H1 (cell line): ENCODE measurements at regions not wholly inside any gene's neighbourhood (a gene's known extent, or its start where the extent isn't known, plus 50 kb on each side); places are given as distances from the start of the nearest gene placed in this dataset.

Source experiments
- CTCF ChIA-PET: fragments of 300-600 bp; sonication (Branson Sonifier 250); formaldehyde crosslinking; loops from one replicate; lab custom pipeline; 2021; ENCODE audit not compliant: partially characterized antibody; lab: Charles Lee
- POLR2A ChIA-PET: fragments of 300-600 bp; sonication (Branson Sonifier 250); formaldehyde crosslinking; loops from one replicate; lab custom pipeline; 2021; ENCODE audit warnings: inconsistent platforms; ENCODE audit not compliant: partially characterized antibody; lab: Charles Lee
- DNase-seq, 2 experiments: peaks; one replicate each; pipeline versions ENCODE4 v3.0.0 to v3.0.0-alpha.2; 2010 to 2022; ENCODE audit warnings: low spot score in 2 of 2, low read depth in 1 of 2, mixed read lengths in 1 of 2
- FAIRE-seq: peaks from 2 replicates; lab custom pipeline; 2011; peaks lifted over from hg19 to GRCh38; lab: Jason Lieb, UNC
- H2AFZ ChIP-seq: 2 replicates; pipeline ENCODE4 v1.8.1; 2012; ENCODE audit warnings: low read length, inconsistent platforms
- H2AK5ac ChIP-seq: 2 replicates; pipeline ENCODE4 v1.6.1; 2013; ENCODE audit warnings: low read depth, low read length
- H2BK120ac ChIP-seq: replicated peaks from 2 replicates; pipeline ENCODE3; 2013; ENCODE audit warnings: low read depth, low read length, inconsistent platforms
- H2BK12ac ChIP-seq: 2 replicates; pipeline ENCODE4 v1.6.1; 2013; ENCODE audit warnings: low read depth, low read length
- H2BK15ac ChIP-seq: 2 replicates; pipeline ENCODE4 v1.6.1; 2013; ENCODE audit warnings: low read length
- H2BK20ac ChIP-seq: 2 replicates; pipeline ENCODE4 v1.6.1; 2013; ENCODE audit warnings: low read length
- H2BK5ac ChIP-seq: 2 replicates; pipeline ENCODE4 v1.6.1; 2013; ENCODE audit warnings: low read depth, low read length
- H3K14ac ChIP-seq: 2 replicates; pipeline ENCODE4 v1.6.1; 2013; ENCODE audit warnings: inconsistent platforms; ENCODE audit not compliant: insufficient read length
- H3K18ac ChIP-seq: 2 replicates; pipeline ENCODE4 v1.6.1; 2013; ENCODE audit warnings: low read length; ENCODE audit errors: extremely low read depth
- H3K23ac ChIP-seq: 2 replicates; pipeline ENCODE4 v1.6.1; 2013; ENCODE audit warnings: inconsistent platforms; ENCODE audit not compliant: insufficient read length
- H3K23me2 ChIP-seq: 2 replicates; pipeline ENCODE4 v1.6.1; 2013; ENCODE audit warnings: low read depth, low read length
- H3K27ac ChIP-seq: 2 replicates; pipeline ENCODE4 v1.6.1; 2011; ENCODE audit warnings: low read depth, low read length, inconsistent platforms
- H3K27me3 ChIP-seq, 4 experiments: replicated peaks in 1 of 4; 1 replicate in 1 of 4; 2 replicates in 3 of 4; pipeline versions ENCODE4 v1.6.1 to v1.8.1; 2011 to 2013; ENCODE audit warnings: low read length in 3 of 4, mild to moderate bottlenecking in 3 of 4, inconsistent platforms in 2 of 4, mixed read lengths in 2 of 4, moderate library complexity in 1 of 4; ENCODE audit not compliant: control insufficient read depth in 3 of 4, insufficient read depth in 3 of 4; ENCODE audit errors: extremely low read depth in 1 of 4
- H3K36me3 ChIP-seq, 4 experiments: 2 replicates each; pipeline versions ENCODE4 v1.6.1 to v1.8.1; 2011 to 2013; ENCODE audit warnings: mild to moderate bottlenecking in 4 of 4, low read length in 3 of 4, moderate library complexity in 2 of 4, control low read depth in 1 of 4, inconsistent platforms in 1 of 4; ENCODE audit not compliant: insufficient read depth in 4 of 4, control insufficient read depth in 2 of 4
- H3K4ac ChIP-seq: replicated peaks from 2 replicates; pipeline ENCODE3; 2013; ENCODE audit warnings: low read length, low read depth, mixed read lengths, inconsistent platforms; ENCODE audit not compliant: insufficient read length
- H3K4me1 ChIP-seq, 4 experiments: replicated peaks in 1 of 4; 1 replicate in 1 of 4; 2 replicates in 3 of 4; pipeline versions ENCODE4 v1.6.1 to v1.8.1; 2011 to 2013; ENCODE audit warnings: low read length in 3 of 4, inconsistent platforms in 2 of 4, mixed read lengths in 1 of 4; ENCODE audit not compliant: insufficient read depth in 4 of 4, control insufficient read depth in 3 of 4
- H3K4me2 ChIP-seq, 2 experiments: 2 replicates each; pipeline versions ENCODE4 v1.6.1 to v1.8.1; 2011 to 2013; ENCODE audit warnings: low read depth in 2 of 2, low read length in 2 of 2, control low read depth in 1 of 2, inconsistent platforms in 1 of 2, mild to moderate bottlenecking in 1 of 2; ENCODE audit not compliant: insufficient read depth in 1 of 2
- H3K4me3 ChIP-seq, 4 experiments: fragments of 200-600, 300-600 bp in 1 of 4; sonication (generic), shearing (Covaris generic), sonication (Bioruptor Twin) in 1 of 4; 2 replicates each; pipeline versions ENCODE4 v1.5.1 to v1.8.1; 2011 to 2016; ENCODE audit warnings: low read length in 4 of 4, low read depth in 3 of 4, control low read depth in 2 of 4, inconsistent platforms in 2 of 4, mild to moderate bottlenecking in 2 of 4, mixed read lengths in 1 of 4, moderate library complexity in 1 of 4; ENCODE audit not compliant: insufficient read depth in 2 of 4; ENCODE audit errors: extremely low read depth in 1 of 4
- H3K56ac ChIP-seq: replicated peaks from 2 replicates; pipeline ENCODE3; 2013; ENCODE audit warnings: low read depth, mild to moderate bottlenecking, mixed read lengths, low read length, inconsistent platforms; ENCODE audit not compliant: insufficient read length
- H3K79me1 ChIP-seq: 2 replicates; pipeline ENCODE4 v1.6.1; 2013; ENCODE audit warnings: low read depth, low read length, control low read depth
- H3K79me2 ChIP-seq, 2 experiments: 2 replicates each; pipeline versions ENCODE4 v1.6.1 to v1.8.1; 2012 to 2013; ENCODE audit warnings: low read length in 2 of 2, mild to moderate bottlenecking in 2 of 2, inconsistent platforms in 1 of 2; ENCODE audit not compliant: insufficient read depth in 2 of 2, control insufficient read depth in 1 of 2
- H3K9ac ChIP-seq, 4 experiments: replicated peaks in 1 of 4; 1 replicate in 1 of 4; 2 replicates in 3 of 4; pipeline versions ENCODE4 v1.6.1 to v1.8.1; 2011 to 2013; ENCODE audit warnings: low read depth in 3 of 4, low read length in 3 of 4, control low read depth in 2 of 4, mild to moderate bottlenecking in 2 of 4, moderate library complexity in 2 of 4, inconsistent platforms in 1 of 4; ENCODE audit errors: extremely low read depth in 1 of 4
- H3K9me3 ChIP-seq, 2 experiments: 2 replicates each; pipeline versions ENCODE4 v1.6.1 to v1.8.1; 2012 to 2013; ENCODE audit warnings: mild to moderate bottlenecking in 2 of 2, moderate library complexity in 2 of 2, control low read depth in 1 of 2, inconsistent platforms in 1 of 2, low read depth in 1 of 2, low read length in 1 of 2, mixed read lengths in 1 of 2; ENCODE audit not compliant: insufficient read depth in 2 of 2
- H4K20me1 ChIP-seq, 2 experiments: replicated peaks in 1 of 2; 2 replicates each; pipeline versions ENCODE3 to v1.8.1; 2011 to 2013; ENCODE audit warnings: inconsistent platforms in 2 of 2, low read length in 2 of 2, mild to moderate bottlenecking in 1 of 2; ENCODE audit not compliant: insufficient read depth in 2 of 2, control insufficient read depth in 1 of 2
- H4K5ac ChIP-seq: 2 replicates; pipeline ENCODE4 v1.6.1; 2013; ENCODE audit warnings: low read length, low read depth, mixed read lengths, inconsistent platforms; ENCODE audit not compliant: insufficient read length
- H4K8ac ChIP-seq: 2 replicates; pipeline ENCODE4 v1.8.0; 2013; ENCODE audit warnings: mild to moderate bottlenecking, moderate library complexity, low read length, inconsistent platforms; ENCODE audit not compliant: insufficient read depth; ENCODE audit errors: extremely low read depth
- H4K91ac ChIP-seq: replicated peaks from 2 replicates; pipeline ENCODE3; 2013; ENCODE audit warnings: low read length, mixed read lengths, inconsistent platforms; ENCODE audit not compliant: insufficient read length
- CTCF ChIP-seq, 3 experiments: IDR thresholded peaks; 1 replicate in 2 of 3; 2 replicates in 1 of 3; pipeline versions ENCODE4 v1.5.1 to v1.6.1; 2011; ENCODE audit warnings: low read length in 3 of 3, mild to moderate bottlenecking in 3 of 3, inconsistent platforms in 2 of 3, low read depth in 1 of 3, moderate library complexity in 1 of 3; ENCODE audit not compliant: insufficient read depth in 1 of 3; ENCODE audit errors: control extremely low read depth in 1 of 3
- RAD21 ChIP-seq, 2 experiments: IDR thresholded peaks in 1 of 2; conservative IDR thresholded peaks in 1 of 2; 2 replicates each; pipeline ENCODE4 v1.6.1; 2011; ENCODE audit warnings: low read depth in 2 of 2, low read length in 2 of 2, improper control_type of control experiment in 1 of 2, inconsistent platforms in 1 of 2, mild to moderate bottlenecking in 1 of 2, moderate library complexity in 1 of 2
- ZNF274 ChIP-seq: IDR thresholded peaks from 2 replicates; pipeline ENCODE4 v1.7.0; 2012; ENCODE audit warnings: low read length, borderline replicate concordance; ENCODE audit errors: extremely low read depth
- WGBS, 2 experiments: shearing (Covaris generic) in 1 of 2; methylation state at CpG; one replicate each; pipeline versions ENCODE4 v1.1.6 to v1.1.7; 2013 to 2015; ENCODE audit warnings: low lambda C conversion rate in 2 of 2, mixed read lengths in 2 of 2, inconsistent platforms in 1 of 2, low coverage in 1 of 2, missing lambda C conversion rate in 1 of 2; ENCODE audit not compliant: insufficient replicate concordance in 2 of 2, insufficient coverage in 1 of 2, insufficient read length in 1 of 2; ENCODE audit errors: extremely low coverage in 1 of 2, missing lambda C conversion rate in 1 of 2; 5-methylcytosine and 5-hydroxymethylcytosine counted together

- Histone ChIP-seq H3K4ac (peak overlapping the region; percentile 23), H4K91ac (peak overlapping the region; percentile 22), H3K79me1 (no peaks in the 10 kb centered on the region), H3K23ac (no peak overlapping the region), H4K8ac (no peak overlapping the region), H3K9me3 (no peaks in the 10 kb centered on the region), H3K23me2 (no peaks in the 10 kb centered on the region), H2BK5ac (no peak overlapping the region), H3K4me1 (peaks cover 0 to 4% (median 2%) of the 10 kb centered on the region in 4 experiments; a peak in 2 of 7 replicates), H3K14ac (no peak overlapping the region), H3K27me3 (0 out of 7 replicates have a peak, but pooled peaks cover 0 to 2% (median 0%) of the 10 kb centered on the region in 4 experiments), H2BK15ac (no peak overlapping the region), H2AFZ (no peak overlapping the region), H4K5ac (no peak overlapping the region), H3K4me3 (no peak overlapping the region), H3K18ac (no peak overlapping the region), H3K56ac (no peak overlapping the region), H4K20me1 (no peaks in the 10 kb centered on the region), H3K9ac (no peak overlapping the region), H2AK5ac (no peak overlapping the region), H3K36me3 (no peaks in the 10 kb centered on the region), H3K27ac (no peak overlapping the region), H2BK12ac (no peak overlapping the region), H3K79me2 (no peaks in the 10 kb centered on the region), H2BK20ac (no peak overlapping the region), H3K4me2 (no peak overlapping the region), H2BK120ac (no peak overlapping the region)
- DNase-seq (no peak), FAIRE-seq (no peak)
- WGBS, 2 experiments: 70% methylated on average over 2 of the region's 2 CpGs; no CpG with 5 or more reads in 1 of the 2 experiments
- TF ChIP-seq CTCF (IDR thresholded peaks at IDR 0.05; ENCODE audit: control extremely low read depth in 1 of 3, insufficient read depth in 1 of 3, low read depth in 1 of 3, low read length in 3 of 3): peak; percentile 49 to 70 (median 66)
- peak; percentile 79 to 84 for TF ChIP-seq RAD21 (IDR thresholded peaks at IDR 0.05 in 1 of 2, conservative IDR thresholded peaks at IDR 0.05 in 1 of 2; ENCODE audit: low read depth in 2 of 2, low read length in 2 of 2)
- no peak for TF ChIP-seq ZNF274
- ChIA-PET CTCF (interaction anchor here (0.6 to 3.3 kb wide), 9 partner anchors 11 to 434 kb away, joined by 3 to 26 read pairs (median 3); no protein-coding TSS in a partner anchor), POLR2A (interaction anchor here (1.1 to 1.3 kb wide), 2 partner anchors 9 to 11 kb away, joined by 3 read pairs; no protein-coding TSS in a partner anchor)
Measured at GRCh38 chr1:229102741-229103391, 168.0 kb upstream of the RAB4A start.
